EL (cell line): ENCODE measurements at regions not wholly inside any gene's neighbourhood (a gene's known extent, or its start where the extent isn't known, plus 50 kb on each side); places are given as distances from the start of the nearest gene placed in this dataset.
"Not testable (repeated sequence)": the region's sequence is repeated elsewhere in the genome, so short reads cannot be mapped to it uniquely, and the experiment has no call there.

Source experiments
- DNase-seq: peaks from one replicate; pipeline ENCODE4 v3.0.0-alpha.2; 2016

- DNase-seq = no peak
Measured at GRCh38 chr20:57813509-57814269, 103.9 kb upstream of the PMEPA1 start.

DNA sequence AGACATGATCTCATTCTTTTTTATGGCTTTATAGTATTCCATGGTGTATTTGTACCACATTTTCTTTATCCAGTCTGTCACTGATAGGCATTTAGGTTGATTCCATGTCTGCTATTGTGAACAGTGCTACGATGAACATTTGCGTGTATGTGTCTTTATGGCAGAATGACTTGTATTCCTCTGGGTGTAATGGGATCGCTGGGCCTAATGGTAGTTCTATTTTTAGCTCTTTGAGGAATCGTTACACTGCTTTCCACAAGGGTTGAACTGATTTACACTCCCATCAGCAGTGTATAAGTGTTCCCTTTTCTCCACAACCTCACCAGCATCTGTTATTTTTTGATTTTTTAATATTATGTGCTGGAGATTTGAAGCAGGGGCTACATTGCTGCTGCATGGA is 102.8 kb upstream of the PMEPA1 start:
- not testable (repeated sequence) for DNase-seq

- DNase-seq = no peak
Measured at GRCh38 chr20:57811374-57812020, 101.7 kb upstream of the PMEPA1 start.

DNA sequence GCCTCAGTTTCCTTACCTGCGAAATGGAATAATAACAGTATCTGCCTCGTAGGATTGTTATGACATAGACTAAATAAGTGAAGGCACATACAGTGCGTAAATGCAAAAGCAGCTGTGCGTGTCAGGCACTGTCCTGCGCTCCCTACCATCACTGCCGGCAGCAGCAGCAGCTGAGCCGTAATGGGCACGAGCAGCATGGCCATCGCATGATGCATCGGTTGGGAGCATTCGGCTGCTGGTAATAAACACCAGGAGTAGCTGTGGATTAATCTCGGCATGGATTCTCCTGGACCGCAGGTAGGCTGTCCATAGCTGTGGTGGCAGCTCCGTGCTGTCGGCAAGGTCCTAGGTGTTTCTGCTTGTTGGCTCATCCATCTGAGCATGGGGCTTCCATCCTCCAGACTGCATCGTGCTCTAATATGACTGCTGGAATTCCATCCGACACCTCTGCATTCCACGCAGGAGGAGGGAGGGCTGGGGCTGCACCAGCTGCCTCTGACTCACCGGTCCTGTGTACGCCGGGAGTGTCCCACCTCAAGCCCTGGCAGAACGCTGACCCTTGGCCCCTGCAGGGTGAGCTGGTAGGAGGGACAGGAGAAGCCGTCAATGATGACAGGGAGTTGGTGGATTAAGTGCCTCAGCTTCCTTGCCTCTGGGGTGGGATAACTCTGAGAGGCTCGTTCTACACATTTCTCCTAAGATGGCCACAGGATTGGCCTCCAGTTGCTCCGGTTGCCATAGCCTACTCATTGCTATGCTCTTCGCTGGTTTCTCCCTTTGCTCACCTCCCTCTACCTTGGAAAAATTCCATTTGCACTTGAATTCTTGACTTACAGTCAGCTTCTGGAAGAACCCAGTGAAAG is 100.9 kb upstream of the PMEPA1 start:
- no peak for DNase-seq

DNA sequence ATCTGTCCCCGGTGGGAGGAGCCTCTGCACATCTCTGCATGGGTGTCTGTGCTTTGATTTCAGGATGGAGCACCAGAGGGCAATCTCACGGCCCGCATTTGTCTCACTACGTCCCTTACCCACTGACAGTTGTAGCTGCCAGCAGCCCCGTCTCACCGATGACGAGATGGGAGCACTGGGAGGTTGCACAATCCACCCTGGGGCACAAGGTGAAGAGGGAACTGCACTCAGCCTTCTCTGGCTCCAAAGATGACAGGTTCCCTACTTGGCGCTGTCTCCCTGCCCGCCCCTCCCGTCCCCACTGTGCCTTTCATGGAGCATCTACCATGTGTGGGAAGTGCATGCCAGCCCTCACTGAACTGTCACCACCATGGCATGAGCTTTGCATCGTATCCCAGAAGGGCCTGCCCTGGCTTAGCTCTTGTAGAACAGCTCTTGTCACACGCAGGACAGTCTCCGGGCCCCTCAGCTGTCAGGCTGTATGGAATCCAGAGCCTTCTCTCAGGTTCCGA is 99.9 kb upstream of the PMEPA1 start:
- DNase-seq = no peak

DNA sequence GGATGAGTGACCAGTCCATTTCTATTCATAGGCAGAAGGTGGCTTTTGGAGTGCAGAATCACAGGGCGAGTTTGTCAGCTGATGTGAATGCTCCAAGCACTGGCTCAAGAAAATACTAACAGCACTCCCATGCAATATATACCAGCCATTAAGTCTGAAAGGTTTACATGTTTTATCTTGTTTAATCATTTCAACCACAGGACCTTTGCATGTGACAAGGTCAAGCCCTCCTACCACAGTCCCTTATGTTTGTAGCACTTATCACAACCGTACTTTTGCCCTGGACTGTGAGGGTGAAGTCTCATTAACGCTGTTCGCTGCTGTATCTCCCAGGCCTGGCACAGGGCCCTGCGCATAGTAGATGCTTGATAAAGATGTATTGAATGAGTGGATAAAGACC is 99.3 kb upstream of the PMEPA1 start:
- no peak for DNase-seq

GRCh38 chr20:57808264-57809070 is 98.7 kb upstream of the PMEPA1 start:
- DNase-seq = no peak

DNA sequence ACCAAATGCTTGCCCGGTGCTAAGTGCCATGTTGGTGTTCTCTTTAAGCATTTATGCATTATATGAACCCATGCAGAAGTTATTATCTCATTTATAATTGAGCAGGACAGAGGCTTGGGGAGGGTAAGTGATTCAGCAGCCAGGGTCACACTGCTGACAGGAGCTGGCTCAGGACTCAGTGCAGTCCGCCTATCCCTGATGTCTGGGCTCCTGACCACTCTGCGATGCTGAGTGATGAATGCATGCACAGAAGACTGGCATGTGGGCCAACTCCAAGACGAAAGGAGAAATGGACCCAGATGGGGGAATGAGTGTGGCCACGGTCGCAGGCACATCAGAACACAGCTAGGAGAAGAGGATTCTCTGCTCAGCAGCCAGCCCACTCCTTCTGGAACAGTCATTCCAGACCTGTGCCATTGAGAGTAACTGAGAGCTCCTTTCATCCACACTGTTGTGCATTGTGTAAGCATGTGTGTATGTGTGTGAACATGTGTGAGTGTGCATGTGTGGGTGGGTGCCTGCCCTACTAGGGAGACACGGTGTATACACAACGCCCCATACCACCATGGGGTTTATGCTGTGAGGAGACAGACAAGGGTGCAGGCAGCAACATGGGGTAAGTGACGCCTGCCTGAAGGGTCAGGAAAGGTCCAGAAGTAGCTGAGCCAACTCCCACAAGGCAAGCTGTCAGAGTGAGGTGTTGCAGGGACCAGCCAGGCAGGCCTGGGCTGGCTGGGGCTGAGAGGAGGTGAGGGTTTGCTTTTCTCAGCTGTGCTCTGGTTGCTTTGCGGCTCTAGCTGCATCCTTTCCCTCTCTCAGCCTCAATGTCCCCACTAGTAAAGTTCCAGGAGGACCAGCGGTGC is 97.8 kb upstream of the PMEPA1 start:
- DNase-seq = no peak

GRCh38 chr20:57806975-57807374 is 97.2 kb upstream of the PMEPA1 start:
- no peak for DNase-seq

DNA sequence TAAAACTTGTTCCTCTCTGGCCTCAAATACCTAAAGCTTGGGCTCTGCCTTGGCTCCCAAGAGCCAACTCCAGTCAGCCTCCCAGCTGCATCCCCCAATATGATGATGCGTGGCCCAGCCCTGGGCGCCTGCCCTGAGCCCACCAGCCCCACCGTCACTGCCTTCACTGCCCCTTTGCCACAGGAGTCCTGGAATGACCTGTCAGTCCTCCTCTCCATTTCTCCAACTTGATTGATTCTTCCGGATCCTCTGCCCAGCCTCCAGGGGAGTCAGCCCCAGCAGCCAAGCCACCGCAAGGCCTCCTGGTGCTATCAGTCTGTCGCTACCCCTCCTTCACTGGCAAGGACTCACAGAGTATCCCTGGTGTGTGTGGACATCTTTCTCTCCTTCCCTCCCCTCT is 96.7 kb upstream of the PMEPA1 start:
- DNase-seq = no peak

DNA sequence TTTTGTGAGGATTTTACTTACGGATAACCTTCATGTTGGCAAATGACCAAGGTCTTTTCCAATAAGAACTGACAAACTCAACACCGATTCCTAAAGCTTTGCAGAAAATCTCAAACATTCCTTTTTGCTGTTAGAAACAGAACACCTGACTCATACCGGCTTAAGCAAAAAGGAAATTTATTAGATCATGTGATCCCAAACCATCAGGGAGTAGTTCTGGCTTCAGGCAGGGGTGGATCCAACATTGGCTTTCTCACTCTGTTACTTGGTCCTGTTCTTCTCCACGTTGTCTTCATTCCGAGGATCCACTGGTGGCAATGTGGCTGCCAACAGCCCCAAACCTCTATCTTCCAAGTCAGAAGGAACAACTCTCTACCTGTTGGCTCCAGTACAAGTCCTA is 95.9 kb upstream of the PMEPA1 start:
- DNase-seq = no peak

DNA sequence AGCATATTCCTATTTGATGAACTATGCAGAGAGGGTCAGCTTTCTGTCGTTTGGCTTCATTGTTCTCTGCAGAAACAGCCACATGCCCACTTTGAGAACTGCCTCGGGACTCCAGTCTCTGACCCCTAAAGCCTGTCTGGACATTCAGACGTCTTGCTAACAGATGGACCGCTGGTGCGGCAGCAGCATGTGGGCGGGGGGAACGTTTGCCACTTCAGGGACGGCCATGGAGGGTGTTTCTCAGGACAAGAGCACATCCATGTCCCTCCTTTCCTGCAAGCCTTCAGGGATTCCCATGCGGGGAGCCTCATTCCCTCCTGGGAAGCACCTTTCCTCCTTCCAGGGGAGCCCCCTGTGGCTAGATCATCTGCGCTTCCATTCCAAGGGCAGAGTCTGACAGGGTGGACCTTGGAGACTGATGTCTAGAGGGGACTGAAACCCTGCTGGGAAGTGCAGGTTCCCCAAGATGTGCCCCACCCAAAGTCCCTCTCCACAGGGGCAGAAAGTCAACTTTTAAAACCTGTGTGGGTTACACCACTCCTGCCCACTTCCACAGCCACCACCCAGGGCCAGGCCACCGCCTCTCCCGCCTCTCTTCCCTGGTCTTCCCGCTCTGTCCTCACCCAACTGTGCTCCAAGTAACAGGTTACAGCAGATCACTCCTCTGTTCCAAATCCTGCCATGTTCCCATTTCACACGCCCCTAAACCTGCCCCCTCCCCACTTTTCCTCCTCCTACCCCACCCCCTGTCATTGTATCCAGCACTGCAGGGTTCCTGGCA is 94.8 kb upstream of the PMEPA1 start:
- DNase-seq = no peak

DNA sequence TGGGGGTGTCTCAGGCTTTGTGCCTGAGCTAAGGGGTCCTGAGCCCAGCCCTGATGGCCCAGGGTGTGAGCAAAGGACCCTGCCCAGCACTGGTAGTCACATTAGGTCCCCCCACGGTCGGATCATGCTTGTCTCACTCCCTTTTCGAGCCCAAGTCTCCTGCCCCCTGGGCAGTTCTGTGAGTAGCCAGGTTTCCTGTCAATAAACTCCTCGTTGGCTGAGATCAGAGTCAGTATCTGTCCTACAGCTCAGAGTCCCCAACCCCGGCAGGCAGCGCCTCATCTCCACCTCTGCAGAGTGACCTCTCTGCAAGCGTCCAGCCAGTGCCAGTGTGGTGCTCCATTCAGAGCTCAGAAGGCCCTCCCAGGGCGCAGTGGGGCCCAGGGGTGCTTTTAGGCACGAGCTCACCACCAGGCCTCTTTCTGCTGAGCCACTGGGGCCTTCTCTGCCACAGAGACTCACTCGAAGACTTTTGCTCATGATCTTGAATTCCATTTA is 93.7 kb upstream of the PMEPA1 start:
- no peak for DNase-seq

DNA sequence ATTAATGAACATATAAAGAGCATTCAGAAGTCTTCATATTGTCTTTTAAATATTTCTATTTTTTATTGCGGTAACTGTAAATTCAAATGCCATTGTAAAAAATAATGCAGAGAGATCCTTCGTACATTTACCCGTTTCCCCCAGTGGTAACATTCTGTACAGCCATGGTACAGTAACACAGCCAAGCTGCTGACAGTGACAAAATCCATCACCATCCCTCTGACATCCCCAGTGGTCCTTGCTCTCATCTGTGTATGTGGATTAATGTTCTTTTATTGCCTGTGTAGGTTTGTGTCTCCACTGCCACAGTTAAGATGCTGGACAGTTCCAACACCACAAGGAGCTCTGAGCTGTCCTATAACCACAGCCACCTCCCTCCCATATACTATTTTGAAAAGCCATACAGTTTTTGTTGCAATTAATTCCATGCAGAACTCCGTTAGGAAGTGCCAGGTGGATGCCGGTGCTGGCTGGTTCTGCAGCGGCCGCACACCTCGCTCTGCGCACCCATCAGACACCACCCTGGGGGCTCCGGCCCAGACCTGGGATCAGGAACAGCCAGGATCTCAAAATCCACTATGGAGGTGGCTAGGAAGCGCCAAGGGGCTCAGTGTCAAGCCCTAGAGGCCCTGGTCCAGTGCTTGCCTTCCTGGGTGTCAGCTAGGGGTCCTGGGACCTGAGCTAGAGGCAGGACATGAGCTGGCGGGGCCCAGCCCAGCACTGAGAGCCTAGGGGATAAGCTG is 93.1 kb upstream of the PMEPA1 start:
- DNase-seq = no peak

GRCh38 chr20:57801581-57801980 is 91.8 kb upstream of the PMEPA1 start:
- no peak for DNase-seq

DNA sequence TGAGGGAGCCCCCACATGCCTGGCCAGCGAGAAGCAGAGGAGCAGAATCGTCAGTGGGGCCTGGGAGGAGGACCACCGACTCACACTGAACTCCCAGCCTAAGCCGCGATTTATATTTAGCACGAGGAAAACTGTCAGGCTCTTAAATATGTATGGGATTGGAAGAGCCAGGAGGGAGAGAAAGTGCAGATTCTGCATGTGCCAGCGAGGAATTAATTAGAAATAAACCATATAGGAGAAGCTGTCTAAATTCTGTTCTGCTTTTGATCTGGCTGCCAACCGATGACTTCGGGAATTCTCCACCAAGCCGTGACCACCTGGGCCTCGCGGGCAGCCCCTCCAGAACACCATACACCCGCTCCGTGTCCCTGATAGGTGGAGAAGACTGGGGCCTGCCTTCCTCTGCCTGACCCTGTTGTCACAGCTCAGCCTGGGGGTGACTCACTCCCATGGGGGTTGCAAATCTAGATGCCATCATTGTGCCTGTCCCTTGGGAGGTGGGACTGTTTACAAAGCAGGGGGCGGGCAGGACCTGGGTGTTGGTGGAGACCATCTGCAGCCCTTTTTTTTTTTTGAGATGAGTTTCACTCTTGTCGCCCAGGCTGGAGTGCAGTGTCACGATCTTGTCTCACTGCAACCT is 91.1 kb upstream of the PMEPA1 start:
- no peak for DNase-seq

DNA sequence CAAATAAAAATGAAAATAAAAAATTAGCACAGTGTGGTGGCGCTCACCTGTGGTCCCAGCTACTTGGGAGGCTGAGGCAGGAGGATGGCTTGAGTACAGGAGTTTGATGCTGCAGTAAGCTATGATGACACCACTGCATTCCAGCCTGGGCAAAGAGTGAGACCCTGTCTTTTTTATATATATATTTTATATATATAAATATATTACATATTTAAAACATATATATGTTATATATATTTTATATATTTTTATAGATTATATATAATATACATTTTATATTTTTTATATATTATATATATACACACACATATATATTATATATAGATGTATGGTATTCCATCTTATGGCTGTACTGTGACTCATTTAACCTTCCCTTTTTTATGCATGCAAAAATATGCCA is 87.6 kb upstream of the PMEPA1 start:
- no peak for DNase-seq

- no peak for DNase-seq
Measured at GRCh38 chr20:57795977-57796560, 86.3 kb upstream of the PMEPA1 start.

DNA sequence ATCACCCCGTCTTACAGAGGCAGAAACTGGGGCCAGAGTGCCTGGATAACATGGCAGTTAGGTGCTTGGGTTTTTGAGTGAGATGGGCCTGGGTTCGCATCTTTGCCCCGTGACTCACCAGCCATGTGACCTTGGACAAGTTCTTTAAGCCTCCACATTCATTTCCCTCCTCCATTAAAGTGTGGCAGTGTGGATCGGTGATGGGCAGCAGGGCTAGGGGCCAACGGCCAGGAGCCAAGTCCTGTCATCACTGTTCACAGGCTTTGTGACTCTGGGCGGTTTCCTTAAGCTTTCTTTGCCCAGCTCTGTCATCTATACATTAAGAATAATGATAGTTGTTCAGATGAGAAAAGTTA is 85.5 kb upstream of the PMEPA1 start:
- peak; percentile 60 for DNase-seq
